Peyer's patch (tissue), 4 donors: ENCODE measurements at regions not wholly inside any gene's neighbourhood (a gene's known extent, or its start where the extent isn't known, plus 50 kb on each side); places are given as distances from the start of the nearest gene placed in this dataset.

Source experiments
- DNase-seq, 3 donors: peaks; one replicate each; pipeline ENCODE4 v3.0.0-alpha.2; 2017 to 2019
- H3K27ac ChIP-seq, 4 donors: fragments of 200-600 bp; sonication (generic); one replicate each; pipeline ENCODE4 v1.5.1; 2016 to 2019
- H3K27me3 ChIP-seq, 2 donors: fragments of 200-600 bp; sonication (generic); one replicate each; pipeline ENCODE4 v1.5.1; 2019
- H3K36me3 ChIP-seq, 3 donors: fragments of 200-600 bp; sonication (generic); one replicate each; pipeline ENCODE4 v1.5.1; 2016 to 2019
- H3K4me1 ChIP-seq, 4 donors: fragments of 200-600 bp; sonication (generic); one replicate each; pipeline ENCODE4 v1.5.1; 2016 to 2019
- H3K4me3 ChIP-seq, 4 donors: fragments of 200-600 bp; sonication (generic); 1 replicate in 3 of 4; 2 replicates in 1 of 4; pipeline ENCODE4 v1.5.1; 2016 to 2019; ENCODE audit warnings: mild to moderate bottlenecking in 1 of 4
- H3K9me3 ChIP-seq, 4 donors: fragments of 200-600 bp; sonication (generic); one replicate each; pipeline ENCODE4 v1.5.1; 2016 to 2019; ENCODE audit warnings: mild to moderate bottlenecking in 1 of 4
- CTCF ChIP-seq, 6 experiments: fragments of 450-650 bp in 4 of 6; fragments of 200-600 bp in 2 of 6; sonication (generic) in 1 of 6; IDR thresholded peaks; one replicate each; pipeline ENCODE4 v1.5.1; 2017 to 2019; ENCODE audit warnings: antibody characterized with exemption in 6 of 6, mild to moderate bottlenecking in 3 of 6, moderate library complexity in 1 of 6
- POLR2A ChIP-seq, 2 donors: fragments of 450-650 bp; IDR thresholded peaks; one replicate each; pipeline ENCODE4 v1.5.1; 2017; ENCODE audit warnings: antibody characterized with exemption in 2 of 2, mild to moderate bottlenecking in 2 of 2, moderate library complexity in 2 of 2

- no peaks in the 10 kb centered on the region for H3K27me3 ChIP-seq
- H3K4me3 ChIP-seq = no peak overlapping the region
- H3K4me1 ChIP-seq = no peaks in the 10 kb centered on the region
- H3K27ac ChIP-seq = no peak overlapping the region
- no peak for DNase-seq
- TF ChIP-seq CTCF (IDR thresholded peaks at IDR 0.05) = no peak
- TF ChIP-seq POLR2A (IDR thresholded peaks at IDR 0.05) = no peak
- no peaks in the 10 kb centered on the region for H3K9me3 ChIP-seq
- H3K36me3 ChIP-seq = no peaks in the 10 kb centered on the region
Observed at GRCh38 chrX:3461397-3462165, 115.1 kb upstream of the MXRA5 start.

- TF ChIP-seq CTCF (IDR thresholded peaks at IDR 0.05) (no peak), POLR2A (IDR thresholded peaks at IDR 0.05) (no peak)
- DNase-seq = no peak
- Histone ChIP-seq H3K36me3 (no peaks in the 10 kb centered on the region), H3K27me3 (no peaks in the 10 kb centered on the region), H3K4me3 (no peak overlapping the region), H3K4me1 (no peaks in the 10 kb centered on the region), H3K9me3 (no peaks in the 10 kb centered on the region), H3K27ac (no peak overlapping the region)
Observed at GRCh38 chrX:3455796-3456195, 109.3 kb upstream of the MXRA5 start.

GRCh38 chrX:3451571-3451970 lies 105.1 kb upstream of the MXRA5 start:
- TF ChIP-seq POLR2A (IDR thresholded peaks at IDR 0.05) (no peak), CTCF (IDR thresholded peaks at IDR 0.05) (no peak)

GRCh38 chrX:3450881-3451570 lies 104.6 kb upstream of the MXRA5 start:
- Histone ChIP-seq H3K27ac (no peak overlapping the region), H3K4me1 (no peaks in the 10 kb centered on the region), H3K4me3 (no peak overlapping the region), H3K36me3 (no peaks in the 10 kb centered on the region), H3K9me3 (no peaks in the 10 kb centered on the region), H3K27me3 (no peaks in the 10 kb centered on the region)
- no peak for DNase-seq
- TF ChIP-seq POLR2A (IDR thresholded peaks at IDR 0.05) (no peak), CTCF (IDR thresholded peaks at IDR 0.05) (no peak)

More at GRCh38 chrX:3451571-3451970, 105.1 kb upstream of the MXRA5 start:
- Histone ChIP-seq H3K4me1 (no peaks in the 10 kb centered on the region), H3K27me3 (no peaks in the 10 kb centered on the region), H3K9me3 (no peaks in the 10 kb centered on the region), H3K36me3 (no peaks in the 10 kb centered on the region), H3K4me3 (no peak overlapping the region), H3K27ac (no peak overlapping the region)
- no peak for DNase-seq

GRCh38 chrX:3449287-3449686 lies 102.8 kb upstream of the MXRA5 start:
- H3K36me3 ChIP-seq = no peaks in the 10 kb centered on the region
- H3K4me1 ChIP-seq = no peaks in the 10 kb centered on the region
- no peaks in the 10 kb centered on the region for H3K27me3 ChIP-seq
- H3K9me3 ChIP-seq = no peaks in the 10 kb centered on the region
- DNase-seq = no peak
- TF ChIP-seq POLR2A (IDR thresholded peaks at IDR 0.05) = no peak
- TF ChIP-seq CTCF (IDR thresholded peaks at IDR 0.05) = no peak
- H3K4me3 ChIP-seq = no peak overlapping the region
- no peak overlapping the region for H3K27ac ChIP-seq
